Endothelial cell of umbilical vein (primary cell): ENCODE measurements at regions not wholly inside any gene's neighbourhood (a gene's known extent, or its start where the extent isn't known, plus 50 kb on each side); places are given as distances from the start of the nearest gene placed in this dataset.

Source experiments
- EZH2 ChIP-seq: IDR thresholded peaks from 2 replicates; pipeline ENCODE4 v1.6.1; 2012; ENCODE audit warnings: borderline replicate concordance, low read depth, mild to moderate bottlenecking, moderate library complexity, low read length, inconsistent platforms; ENCODE audit not compliant: severe bottlenecking
- GATA2 ChIP-seq: IDR thresholded peaks from 2 replicates; pipeline ENCODE4 v1.7.0; 2011; ENCODE audit warnings: low read depth, mild to moderate bottlenecking, moderate library complexity, mixed read lengths, low read length; ENCODE audit not compliant: insufficient read length, insufficient read depth
- JUN ChIP-seq: IDR thresholded peaks from 2 replicates; pipeline ENCODE4 v1.6.1; 2011; ENCODE audit warnings: borderline replicate concordance, low read depth; ENCODE audit not compliant: insufficient read length, insufficient read depth
- POLR2A ChIP-seq: IDR thresholded peaks from 2 replicates; pipeline ENCODE4 v1.6.1; 2012; ENCODE audit warnings: low read depth, mild to moderate bottlenecking, control low read depth, low read length
- POLR2AphosphoS5 ChIP-seq: IDR thresholded peaks from 2 replicates; pipeline ENCODE4 v1.6.1; 2012; ENCODE audit warnings: low read depth, mild to moderate bottlenecking, control low read depth, low read length, moderate library complexity; ENCODE audit not compliant: insufficient read depth
- TF ChIP-seq, protein P1 (sequence below), 2 donors: IDR thresholded peaks; 1 replicate in 1 of 2; 2 replicates in 1 of 2; pipeline ENCODE4 v1.5.1; 2011; ENCODE audit warnings: low read length in 2 of 2, mild to moderate bottlenecking in 2 of 2, moderate library complexity in 2 of 2, control low read depth in 1 of 2, inconsistent platforms in 1 of 2, low read depth in 1 of 2; ENCODE audit not compliant: insufficient read depth in 1 of 2; ENCODE audit errors: extremely low read depth in 1 of 2
- TF ChIP-seq, protein P2 (sequence below): IDR thresholded peaks from 2 replicates; pipeline ENCODE4 v1.6.1; 2011; ENCODE audit not compliant: insufficient read depth, insufficient read length

DNA sequence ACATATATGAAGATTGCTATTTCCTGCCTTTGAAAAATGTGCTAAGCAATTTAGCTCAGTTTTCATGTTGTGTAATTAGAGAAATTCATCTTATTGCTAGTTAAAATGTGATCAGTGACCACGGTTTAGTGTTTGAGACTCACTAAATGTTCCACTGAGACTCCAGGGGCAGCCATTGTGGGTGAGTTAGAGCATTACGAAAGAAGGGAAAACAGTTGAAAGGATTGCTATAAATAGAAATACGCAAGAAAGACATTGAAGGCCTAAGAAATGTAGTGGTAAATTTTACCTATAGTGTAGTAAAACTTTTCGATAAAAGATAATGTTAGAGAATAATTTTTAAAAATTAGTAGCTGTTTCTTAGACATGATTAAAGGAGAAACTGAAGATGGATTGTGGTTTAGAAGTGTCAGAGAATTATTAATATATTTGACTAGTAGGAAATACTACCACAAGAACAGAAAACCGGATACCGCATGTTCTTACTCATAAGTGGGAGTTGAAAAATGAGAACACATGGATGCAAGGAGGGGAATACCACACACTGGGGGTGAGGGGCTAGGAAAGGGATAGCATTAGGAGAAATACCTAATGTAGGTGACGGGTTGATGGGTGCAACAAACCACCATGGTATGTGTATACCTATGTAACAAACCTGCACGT lies 394.5 kb downstream of the SEMA3D start:
- TF ChIP-seq, protein P1, sequence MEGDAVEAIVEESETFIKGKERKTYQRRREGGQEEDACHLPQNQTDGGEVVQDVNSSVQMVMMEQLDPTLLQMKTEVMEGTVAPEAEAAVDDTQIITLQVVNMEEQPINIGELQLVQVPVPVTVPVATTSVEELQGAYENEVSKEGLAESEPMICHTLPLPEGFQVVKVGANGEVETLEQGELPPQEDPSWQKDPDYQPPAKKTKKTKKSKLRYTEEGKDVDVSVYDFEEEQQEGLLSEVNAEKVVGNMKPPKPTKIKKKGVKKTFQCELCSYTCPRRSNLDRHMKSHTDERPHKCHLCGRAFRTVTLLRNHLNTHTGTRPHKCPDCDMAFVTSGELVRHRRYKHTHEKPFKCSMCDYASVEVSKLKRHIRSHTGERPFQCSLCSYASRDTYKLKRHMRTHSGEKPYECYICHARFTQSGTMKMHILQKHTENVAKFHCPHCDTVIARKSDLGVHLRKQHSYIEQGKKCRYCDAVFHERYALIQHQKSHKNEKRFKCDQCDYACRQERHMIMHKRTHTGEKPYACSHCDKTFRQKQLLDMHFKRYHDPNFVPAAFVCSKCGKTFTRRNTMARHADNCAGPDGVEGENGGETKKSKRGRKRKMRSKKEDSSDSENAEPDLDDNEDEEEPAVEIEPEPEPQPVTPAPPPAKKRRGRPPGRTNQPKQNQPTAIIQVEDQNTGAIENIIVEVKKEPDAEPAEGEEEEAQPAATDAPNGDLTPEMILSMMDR (IDR thresholded peaks at IDR 0.05; ENCODE audit: extremely low read depth in 1 of 2, insufficient read depth in 1 of 2, low read depth in 1 of 2, low read length in 2 of 2): no peak
- no peak for TF ChIP-seq EZH2
- no peak for TF ChIP-seq POLR2A
- TF ChIP-seq, protein P2, sequence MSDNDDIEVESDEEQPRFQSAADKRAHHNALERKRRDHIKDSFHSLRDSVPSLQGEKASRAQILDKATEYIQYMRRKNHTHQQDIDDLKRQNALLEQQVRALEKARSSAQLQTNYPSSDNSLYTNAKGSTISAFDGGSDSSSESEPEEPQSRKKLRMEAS: no peak
- no peak for TF ChIP-seq JUN
- no peak for TF ChIP-seq POLR2AphosphoS5
- no peak for TF ChIP-seq GATA2
